HG03097 (cell line): ENCODE measurements at regions not wholly inside any gene's neighbourhood (a gene's known extent, or its start where the extent isn't known, plus 50 kb on each side); places are given as distances from the start of the nearest gene placed in this dataset.
"Not testable (repeated sequence)": the region's sequence is repeated elsewhere in the genome, so short reads cannot be mapped to it uniquely, and the experiment has no call there.

Source experiments
- ATAC-seq: cut with Tn5 transposase; IDR thresholded peaks from one replicate; pipeline ENCODE4 v1.9.1; 2021; ENCODE audit not compliant: unreplicated experiment, low FRiP score

GRCh38 chr10:53547364-53547763 is 774.8 kb upstream of the MBL2 start:
- no peak for ATAC-seq

- ATAC-seq: no peak
Observed at GRCh38 chr10:53543410-53543809, 770.8 kb upstream of the MBL2 start.

- no peak for ATAC-seq
Observed at GRCh38 chr10:53537508-53537907, 764.9 kb upstream of the MBL2 start.

GRCh38 chr10:53536322-53536721 is 763.7 kb upstream of the MBL2 start:
- no peak for ATAC-seq

GRCh38 chr10:53534428-53534827 is 761.8 kb upstream of the MBL2 start:
- ATAC-seq: no peak

- ATAC-seq: no peak
Observed at GRCh38 chr10:53528974-53529373, 756.4 kb upstream of the MBL2 start.

GRCh38 chr10:53521046-53521445 is 748.5 kb upstream of the MBL2 start:
- no peak for ATAC-seq

- ATAC-seq: no peak
Observed at GRCh38 chr10:53508197-53508596, 735.6 kb upstream of the MBL2 start.

GRCh38 chr10:53504492-53504891 is 731.9 kb upstream of the MBL2 start:
- ATAC-seq: not testable (repeated sequence)

GRCh38 chr10:53491774-53492173 is 719.2 kb upstream of the MBL2 start:
- no peak for ATAC-seq

- ATAC-seq: no peak
Observed at GRCh38 chr10:53490553-53490952, 718.0 kb upstream of the MBL2 start.

- no peak for ATAC-seq
Observed at GRCh38 chr10:53489335-53490182, 717.0 kb upstream of the MBL2 start.

- no peak for ATAC-seq
Observed at GRCh38 chr10:53487019-53487983, 714.7 kb upstream of the MBL2 start.

GRCh38 chr10:53485422-53485821 is 712.8 kb upstream of the MBL2 start:
- ATAC-seq: not testable (repeated sequence)

- no peak for ATAC-seq
Observed at GRCh38 chr10:53479365-53479764, 706.8 kb upstream of the MBL2 start.

GRCh38 chr10:53477313-53477675 is 704.7 kb upstream of the MBL2 start:
- no peak for ATAC-seq

- no peak for ATAC-seq
Observed at GRCh38 chr10:53476650-53477312, 704.2 kb upstream of the MBL2 start.

GRCh38 chr10:53469383-53469782 is 696.8 kb upstream of the MBL2 start:
- ATAC-seq: no peak

GRCh38 chr10:53463539-53463938 is 691.0 kb upstream of the MBL2 start:
- ATAC-seq: no peak

- no peak for ATAC-seq
Observed at GRCh38 chr10:53458007-53458406, 685.4 kb upstream of the MBL2 start.

- no peak for ATAC-seq
Observed at GRCh38 chr10:53453196-53453595, 680.6 kb upstream of the MBL2 start.
